Smooth muscle cell of the brain vasculature (primary cell): ENCODE measurements at regions not wholly inside any gene's neighbourhood (a gene's known extent, or its start where the extent isn't known, plus 50 kb on each side); places are given as distances from the start of the nearest gene placed in this dataset.

ENCODE experiments used
- DNase-seq: peaks from one replicate; pipeline ENCODE4 v3.0.0-alpha.2; 2012; ENCODE audit warnings: low read depth, low spot score

DNA sequence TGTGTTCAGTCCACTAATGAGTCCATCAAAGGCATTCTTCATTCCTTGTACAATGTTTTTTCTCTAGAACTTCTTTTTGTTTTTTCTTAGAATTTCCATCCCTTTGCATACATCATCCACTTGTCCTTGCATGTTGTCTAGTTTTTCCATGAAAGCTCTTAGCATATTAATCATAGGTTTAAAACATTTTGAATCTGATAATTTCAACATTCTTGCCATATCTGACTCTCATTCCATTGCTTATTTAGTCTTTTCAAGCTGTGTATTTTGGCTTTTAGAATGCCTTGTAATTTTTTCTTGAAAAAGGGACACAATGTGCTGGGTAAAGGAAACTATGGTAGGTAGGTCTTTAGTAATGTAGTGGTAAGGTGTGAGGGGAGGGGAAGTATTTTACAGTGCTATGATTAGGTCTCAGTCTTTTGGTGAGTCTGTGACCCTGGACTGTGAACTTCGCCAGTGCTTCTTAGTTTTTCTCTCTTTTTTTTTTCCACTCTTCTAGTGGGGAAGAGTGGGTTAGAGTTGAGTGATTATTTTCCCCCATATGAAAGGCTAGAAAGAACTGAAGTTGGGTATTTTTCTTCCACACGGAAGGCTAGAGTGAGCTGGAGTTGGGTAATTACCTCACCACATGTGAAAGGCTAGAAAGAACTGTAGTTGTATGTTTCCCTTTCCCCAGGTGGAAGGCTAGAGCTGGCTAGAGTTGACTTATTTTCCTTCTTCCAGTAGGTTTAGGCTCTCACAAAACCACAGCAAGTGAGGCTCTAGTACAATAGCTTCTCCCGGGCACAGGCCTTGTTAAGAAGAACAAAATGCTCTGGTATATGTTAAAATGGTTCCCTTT lies 172.1 kb downstream of the SNX18 start:
- no peak for DNase-seq

DNA sequence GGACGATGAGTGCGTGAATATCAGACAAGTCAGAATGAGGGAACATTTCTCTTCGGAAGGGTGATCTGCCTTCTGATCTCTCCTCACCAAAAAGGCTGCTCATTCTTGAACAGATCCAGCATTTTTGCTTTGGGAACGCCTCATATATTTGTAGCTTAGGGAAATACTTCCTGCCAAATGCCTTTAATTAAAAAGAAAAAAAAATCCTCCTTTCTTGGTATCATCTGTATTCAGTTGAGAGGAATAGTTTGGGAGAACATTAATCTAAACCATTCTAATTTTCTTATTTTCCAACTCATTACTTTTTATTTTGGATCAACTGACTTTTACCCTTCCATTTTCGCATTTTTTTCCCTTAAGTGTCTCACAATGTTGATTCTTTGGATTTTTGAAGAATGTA lies 163.4 kb downstream of the SNX18 start:
- DNase-seq, result no peak

DNA sequence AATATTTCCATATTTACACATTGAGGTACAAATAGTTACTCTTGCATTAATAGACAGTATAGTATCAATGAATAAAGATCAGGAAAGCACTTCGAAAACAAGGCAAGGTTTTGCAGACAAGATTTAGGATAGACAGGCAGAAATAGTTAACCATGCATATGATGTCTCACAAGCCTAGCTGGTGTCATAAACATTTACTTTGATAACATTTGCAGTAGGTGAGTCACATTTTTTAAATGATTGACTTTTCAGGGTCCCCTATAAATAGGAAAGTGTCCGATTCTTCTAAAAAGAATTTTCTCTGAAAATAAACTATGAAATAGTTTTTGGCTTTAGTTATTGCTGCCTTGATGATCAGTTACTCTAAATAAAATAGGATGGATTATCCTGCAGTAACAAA lies 162.1 kb downstream of the SNX18 start:
- no peak for DNase-seq

DNA sequence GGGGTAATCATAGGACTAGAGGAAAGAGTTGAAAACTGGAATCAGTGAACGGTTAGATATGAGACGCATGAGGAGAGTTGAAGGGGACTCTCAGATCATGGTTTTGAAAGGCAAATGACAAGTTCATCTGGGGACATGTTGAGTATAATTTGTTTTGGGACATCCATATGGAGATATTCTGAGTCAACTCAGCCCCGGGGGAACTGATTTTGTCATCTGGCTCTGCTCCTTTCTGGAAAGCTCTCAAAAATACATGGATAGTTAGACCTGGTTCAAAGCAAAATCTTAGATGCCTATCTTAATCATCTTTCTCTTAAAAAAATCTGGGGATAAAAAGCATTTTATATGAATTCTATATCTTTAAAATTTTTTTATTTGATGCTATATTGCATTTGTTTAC lies 161.2 kb downstream of the SNX18 start:
- DNase-seq, result no peak

DNA sequence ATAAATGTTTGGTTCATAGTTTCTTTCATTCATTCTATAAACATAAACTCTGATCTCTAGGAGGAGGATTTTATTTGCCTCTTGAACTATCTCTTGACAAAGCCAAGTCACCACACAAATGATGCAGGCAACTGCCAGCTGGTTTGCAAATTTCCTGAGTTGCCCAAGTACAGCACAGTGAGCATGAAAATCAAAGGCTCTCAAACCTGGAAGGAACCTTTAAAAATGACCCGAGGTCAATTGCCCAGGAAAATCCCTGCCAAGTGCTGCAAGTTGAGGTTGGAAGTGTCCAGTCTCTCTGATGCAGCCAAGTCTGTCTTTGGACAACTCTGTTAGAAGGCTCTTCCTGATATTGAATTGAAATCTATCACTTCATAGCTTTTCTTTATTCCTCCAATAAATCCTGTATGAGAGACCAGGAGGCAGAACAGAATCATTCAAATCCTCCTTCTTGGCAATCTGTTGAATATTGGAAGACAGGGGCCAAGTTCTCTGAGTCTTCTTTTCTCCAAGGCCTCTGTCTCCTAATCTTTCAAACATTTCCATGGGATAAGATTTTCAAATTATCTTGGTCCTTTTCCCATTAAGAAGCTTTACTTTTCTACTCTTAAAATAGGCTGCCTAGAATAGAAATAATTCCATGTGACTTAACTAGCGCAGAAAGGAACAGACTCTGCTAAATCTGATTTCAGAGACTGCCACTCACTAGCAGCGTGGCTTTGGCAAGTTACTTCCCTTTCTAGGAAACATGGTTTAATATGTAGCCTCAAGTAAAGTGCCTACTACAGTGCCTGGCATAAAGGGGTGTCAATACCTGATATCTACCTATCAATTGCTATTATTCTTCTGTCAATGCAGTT lies 159.2 kb downstream of the SNX18 start:
- DNase-seq, result no peak

DNA sequence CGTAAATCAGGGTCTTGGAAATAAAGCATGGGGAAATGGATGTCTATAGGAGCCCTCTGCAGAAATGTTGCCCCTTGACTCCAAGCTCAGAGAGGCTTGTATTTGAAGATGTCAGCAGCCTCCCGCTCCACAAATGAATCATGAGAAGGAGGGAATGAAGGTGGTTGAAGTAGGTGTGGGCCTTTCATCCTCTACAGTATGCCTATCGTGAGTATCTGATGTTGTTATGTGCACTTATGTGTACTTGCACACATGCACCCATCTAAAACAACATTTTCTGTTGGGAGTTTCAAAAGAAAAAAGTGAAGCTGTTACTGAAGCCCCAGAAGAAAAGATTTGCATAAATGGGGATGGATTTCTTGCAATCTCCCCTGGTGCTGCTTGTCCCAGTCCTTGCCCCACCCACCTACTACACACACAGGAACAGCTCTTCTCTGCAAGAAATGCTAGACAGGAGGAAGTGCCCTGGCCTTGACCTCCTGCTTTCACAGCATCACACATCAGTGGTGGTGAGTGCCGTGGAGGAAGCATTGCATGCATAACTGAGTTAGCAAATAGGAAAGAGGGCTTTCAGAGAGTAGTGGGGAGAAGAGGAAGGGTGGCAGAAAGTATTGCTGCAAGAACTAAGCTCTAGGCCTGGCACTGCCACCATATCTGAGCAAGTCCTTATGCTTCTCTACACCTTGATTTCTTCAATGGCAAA lies 156.1 kb downstream of the SNX18 start:
- no peak for DNase-seq

DNA sequence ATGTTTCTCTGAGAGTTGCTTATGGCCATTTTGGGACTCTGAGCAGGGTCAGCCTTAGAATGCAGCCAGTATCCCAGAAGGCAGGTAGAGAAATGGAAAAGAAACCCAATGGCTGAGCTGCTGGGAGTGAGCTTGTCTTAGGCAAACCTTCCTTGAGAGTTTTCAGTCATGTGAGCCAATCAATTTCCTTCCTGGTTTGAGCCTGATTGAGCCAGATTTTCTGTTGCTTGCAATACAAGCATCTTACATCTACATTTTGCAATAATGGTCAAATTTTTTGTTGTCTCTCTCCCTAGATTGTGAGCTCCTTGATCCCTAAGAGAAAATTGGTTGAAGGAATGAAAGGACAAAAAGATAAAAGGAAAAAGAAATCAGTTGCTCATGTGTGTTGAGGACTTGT lies 155.3 kb downstream of the SNX18 start:
- DNase-seq, result no peak

DNA sequence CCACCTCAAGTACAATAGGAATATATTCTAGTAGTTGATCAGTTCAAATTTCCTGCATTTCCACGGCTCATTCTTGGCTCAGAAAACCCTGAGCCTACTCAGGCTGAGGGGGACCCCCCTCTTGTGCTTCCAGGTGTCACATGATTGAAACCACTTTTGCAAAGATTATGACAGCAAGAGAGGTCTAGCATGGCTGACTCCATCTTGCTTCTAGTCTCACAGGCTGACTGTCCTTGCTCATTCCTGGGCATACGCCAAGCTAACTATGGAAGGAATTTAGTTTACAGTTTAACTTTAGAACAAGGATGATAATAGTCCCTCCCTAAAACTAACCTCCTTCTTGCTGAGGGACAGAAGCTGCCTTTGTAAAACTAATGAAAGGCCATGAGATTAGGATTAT lies 154.1 kb downstream of the SNX18 start:
- no peak for DNase-seq

DNA sequence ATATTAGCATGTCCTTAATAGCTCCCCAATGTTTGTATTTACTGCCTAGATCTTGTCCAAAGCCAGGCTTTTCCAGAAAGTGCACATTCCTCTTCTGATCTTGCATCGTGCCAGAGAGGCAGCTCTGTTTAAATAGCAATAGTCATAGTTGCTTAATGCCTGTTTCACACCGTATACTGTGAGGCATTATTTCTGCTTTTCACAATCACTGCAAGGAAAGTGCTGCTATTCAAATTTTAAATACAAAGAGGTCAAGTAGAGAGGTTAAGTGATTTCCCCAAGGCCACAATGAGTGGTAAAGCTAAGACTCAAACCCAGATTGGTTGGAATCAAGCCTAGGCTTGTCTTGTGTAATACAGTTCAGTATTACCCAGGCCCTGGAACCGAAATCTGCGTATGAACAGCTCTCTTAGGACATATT lies 153.6 kb downstream of the SNX18 start:
- DNase-seq, result no peak

DNA sequence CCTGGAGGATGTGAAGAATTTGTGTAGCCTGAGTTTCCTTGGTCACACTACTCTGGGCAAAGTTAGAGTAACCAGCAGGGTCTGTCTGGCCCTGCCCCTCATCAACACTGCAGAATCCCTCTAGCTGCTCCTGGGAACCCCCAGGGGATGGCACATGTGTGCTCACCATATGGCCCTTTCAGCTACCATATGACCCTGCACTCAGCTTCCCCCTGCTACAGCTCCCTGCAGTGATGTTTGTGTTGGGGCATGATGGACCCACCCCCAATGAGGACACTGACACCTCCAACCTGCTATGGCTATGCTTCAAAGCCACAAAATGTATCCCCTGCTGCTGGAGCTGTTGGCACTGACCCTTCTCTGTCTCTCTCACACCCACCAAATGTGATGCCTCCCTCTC lies 152.7 kb downstream of the SNX18 start:
- no peak for DNase-seq

DNA sequence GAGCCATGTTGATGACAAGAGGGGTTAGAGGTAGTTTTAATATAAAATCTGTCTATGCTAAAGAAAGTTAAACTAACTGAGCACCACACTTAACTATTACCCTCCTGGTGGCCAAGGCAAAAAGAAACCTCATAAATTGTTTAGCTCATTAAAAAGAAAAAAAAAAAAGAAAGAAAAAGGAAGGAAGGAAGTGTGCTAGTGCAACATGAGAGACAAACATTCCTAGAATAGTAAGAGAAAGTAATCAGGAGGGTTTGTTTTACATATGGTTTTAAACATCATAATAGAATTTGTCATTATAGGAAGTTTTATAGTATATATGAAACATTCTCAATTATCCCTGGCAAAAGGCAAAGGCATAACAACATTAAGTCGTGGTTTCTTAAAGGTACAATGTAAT lies 152.3 kb downstream of the SNX18 start:
- DNase-seq, result no peak

DNA sequence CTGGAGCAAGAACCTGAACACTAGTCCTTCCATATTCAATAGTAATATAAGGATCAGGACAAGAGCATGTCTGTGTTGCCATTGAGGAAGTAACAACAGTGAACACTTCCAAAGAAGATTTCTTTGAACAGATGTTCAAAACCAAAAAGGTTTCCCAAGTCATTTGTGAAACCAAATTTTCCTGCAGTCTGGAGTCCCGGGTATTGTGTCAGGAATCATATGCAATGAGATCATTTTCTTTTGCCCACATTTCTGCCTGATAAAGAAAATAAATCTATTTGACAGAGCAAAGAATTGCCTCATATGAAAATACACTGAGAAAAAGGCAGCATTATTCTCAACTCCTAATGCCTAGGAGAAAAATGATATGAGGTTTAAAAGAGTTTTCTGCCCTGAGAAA lies 151.7 kb downstream of the SNX18 start:
- DNase-seq, result no peak

DNA sequence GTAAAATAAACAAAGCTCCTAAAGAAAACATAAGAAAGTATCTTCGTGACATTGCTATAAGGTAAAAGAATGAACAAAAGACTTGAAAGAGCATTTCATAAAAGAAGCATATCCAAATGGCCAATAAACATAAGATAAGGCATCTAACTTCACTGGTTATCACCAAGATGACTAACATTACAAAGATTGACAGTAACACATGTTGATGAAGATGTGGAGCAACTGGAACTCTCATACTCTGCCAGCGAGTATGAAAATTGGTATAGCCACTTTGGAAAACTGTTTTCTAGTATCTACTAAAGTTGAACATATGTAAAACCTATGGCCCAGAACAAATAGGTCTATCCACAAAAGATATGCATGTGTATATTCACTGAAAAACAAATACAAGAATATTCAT lies 150.5 kb downstream of the SNX18 start:
- DNase-seq, result no peak

DNA sequence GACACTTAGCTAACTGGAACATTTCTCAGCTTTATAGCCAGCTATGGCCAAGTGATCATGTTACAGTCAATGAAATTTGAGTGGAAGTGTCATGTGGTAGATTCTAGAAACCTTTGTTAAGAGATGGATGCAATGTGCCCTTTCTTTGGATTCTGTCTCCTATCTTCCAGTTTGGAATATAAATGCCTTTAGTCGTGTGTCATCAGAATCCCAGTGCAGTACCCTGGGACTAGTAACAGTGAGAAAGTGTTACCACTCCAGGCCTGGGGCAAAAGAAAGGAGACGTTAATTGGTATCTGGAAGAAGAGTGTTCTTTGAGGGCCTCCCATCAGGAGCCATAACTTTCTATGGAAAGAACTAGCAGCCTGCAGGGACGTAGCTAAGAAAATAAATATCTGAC lies 149.6 kb downstream of the SNX18 start:
- no peak for DNase-seq

DNA sequence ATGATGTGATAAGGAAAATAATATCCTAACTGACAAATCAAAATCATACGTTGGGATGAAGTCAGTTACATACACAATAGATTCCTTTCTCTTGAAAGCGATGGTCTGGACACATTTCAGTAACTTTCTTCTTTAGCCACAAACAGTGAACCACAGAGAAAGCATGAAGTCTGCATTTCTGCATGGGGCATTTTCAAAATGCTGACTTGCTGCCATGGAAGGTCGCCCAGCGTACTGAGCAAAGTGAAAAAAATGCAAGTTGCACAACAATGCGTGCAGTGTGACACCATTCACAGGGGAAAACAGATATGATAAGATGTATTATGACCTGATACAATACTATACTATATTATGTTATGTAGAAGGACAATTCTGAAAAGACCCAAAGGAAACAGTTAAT lies 146.3 kb downstream of the SNX18 start:
- no peak for DNase-seq

DNA sequence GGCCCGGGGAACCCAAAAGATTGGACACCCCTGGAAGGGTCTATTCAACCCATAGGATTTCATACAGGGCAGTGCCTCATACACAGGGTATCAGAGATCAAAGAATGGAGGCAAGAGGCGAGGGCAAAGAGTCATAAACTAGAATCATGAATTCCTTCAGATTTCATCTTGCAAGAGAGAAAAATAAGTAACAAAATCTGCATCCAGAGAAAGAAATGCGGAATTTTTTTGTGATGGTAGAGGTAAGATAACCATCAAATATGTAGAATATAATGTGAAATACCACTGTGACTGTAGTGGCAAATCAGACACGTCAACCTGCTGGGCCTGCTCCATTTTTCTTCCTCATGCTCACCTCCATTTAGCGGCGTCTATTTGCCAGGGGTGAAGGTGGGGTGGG lies 143.6 kb downstream of the SNX18 start:
- DNase-seq, result no peak

DNA sequence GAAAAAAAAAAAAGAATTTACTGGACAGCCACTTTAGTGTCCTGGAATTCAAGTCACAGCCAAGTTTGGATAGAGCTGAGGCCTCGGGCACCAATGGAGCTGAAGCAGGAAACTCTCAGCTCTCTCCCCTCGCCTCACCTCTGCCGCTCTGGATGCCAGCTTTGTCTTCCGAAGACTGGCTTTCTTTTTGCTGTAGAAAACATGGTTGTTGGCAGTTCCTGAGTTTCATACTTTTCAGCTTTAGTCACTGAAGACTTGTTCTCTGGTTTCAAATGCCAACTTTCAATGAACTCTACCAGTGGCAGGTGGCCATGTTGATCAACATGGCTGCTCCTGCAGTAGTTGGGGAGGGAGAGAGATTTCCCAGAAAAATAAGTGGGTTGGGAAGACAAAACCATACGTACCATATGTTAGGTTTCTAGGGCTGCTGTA lies 142.2 kb downstream of the SNX18 start:
- DNase-seq, result no peak

DNA sequence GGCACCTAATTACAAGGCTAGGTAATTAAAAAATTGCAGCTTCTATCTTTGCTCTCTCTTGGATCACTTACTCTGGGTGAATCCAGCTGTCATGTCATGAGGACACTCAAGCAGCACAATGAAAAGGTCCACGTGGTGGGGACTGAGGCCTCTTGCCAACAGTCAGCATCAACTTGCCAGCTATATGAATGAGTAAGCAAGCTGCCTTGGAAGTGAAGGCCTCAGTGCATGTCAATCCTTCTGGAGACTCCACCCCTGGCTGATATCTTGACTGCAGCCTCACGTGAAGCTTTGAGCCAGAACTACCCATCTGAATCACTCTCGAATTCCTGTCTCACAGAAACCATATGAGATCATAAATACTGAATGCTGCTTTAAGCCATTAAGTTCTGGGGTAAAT lies 140.5 kb downstream of the SNX18 start:
- no peak for DNase-seq

DNA sequence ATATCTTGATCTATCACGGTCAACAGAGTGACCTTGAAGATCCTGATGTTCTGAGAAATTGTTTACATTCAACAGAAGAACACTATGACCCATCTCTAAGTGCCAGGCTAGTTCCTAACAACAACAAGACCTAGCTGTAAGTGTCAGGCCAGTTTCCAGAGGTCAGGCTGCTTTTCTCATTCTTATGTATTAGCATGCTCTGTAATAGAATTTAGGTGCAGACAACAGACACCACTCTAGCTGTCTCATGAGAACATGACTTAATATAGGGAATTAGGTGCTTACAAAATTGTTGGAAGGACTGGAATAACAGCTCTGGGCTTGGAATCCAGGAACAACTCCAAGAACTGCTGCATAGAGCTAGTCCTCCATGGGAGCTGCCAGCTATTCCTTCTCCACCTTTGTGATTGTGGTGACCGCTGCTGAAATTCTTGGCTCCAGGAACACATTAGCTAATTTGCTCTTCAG lies 138.7 kb downstream of the SNX18 start:
- no peak for DNase-seq

DNA sequence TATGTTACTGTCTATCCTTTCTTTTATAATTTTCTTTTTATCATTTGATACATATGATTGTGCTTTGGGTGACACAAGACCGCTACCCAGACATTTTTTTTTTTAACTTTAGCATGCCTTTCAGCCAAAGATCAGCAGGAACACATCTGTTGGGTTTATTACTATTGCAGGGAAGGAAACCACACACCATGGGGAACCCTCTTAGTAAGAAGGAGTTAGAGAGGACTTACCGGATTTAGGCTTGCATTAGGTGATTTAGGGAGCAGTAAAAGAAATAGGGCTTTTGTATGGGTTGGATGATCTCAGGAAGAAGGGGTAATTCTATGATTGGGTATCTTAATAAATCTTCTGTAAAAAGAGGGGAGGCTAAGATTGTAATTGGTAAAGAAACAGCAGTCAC lies 138.2 kb downstream of the SNX18 start:
- DNase-seq, result no peak

DNA sequence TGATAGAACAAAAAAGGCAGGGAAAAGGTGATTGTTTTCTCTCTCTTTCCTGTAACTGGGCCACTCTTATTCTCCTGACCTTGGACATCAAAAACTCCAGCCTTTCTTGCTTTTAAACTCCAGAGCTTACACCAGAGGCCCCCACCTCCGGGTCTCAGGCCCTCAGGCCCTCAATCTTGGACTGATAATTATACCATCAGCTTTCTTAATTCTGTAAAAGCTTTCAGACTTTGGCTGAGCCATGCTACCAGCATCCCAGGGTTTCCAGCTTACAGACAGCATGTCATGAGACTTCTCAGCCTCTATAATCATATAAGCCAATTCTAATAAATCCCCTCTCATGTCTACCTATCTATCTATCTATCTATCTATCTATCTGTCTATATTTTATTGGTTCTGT lies 137.7 kb downstream of the SNX18 start:
- DNase-seq, result no peak

DNA sequence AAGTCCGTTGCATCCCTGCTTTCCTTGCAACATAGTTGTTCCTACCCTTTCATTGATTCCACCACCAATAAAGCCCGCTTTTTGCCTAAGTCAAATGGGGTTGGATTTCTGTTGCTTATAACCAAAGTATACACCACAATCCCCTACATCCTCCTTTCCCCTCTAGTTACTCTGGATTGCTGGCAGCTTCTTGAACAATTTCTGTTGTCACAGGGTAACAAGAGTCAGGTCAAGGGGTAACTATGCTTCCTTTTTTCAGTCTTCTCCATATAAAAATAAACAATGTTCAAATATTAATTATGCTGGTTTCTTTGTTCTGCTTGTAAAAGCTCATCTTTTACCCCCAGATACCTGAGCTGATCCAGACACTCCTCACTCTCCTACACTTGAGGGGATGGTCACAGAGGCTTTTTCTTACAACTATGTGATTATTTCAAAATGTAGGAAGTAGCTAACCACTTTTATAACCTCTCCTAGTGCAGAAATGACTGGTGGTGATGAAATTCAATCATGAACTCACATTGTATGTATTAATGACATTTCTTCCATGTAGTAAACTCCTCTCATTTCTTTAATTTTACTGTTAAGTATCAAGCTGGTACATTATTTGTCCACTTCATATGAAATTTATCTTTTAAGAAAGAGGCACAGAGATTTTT lies 136.5 kb downstream of the SNX18 start:
- DNase-seq, result no peak
